Limb (tissue), 2 donors: ENCODE measurements at regions not wholly inside any gene's neighbourhood (a gene's known extent, or its start where the extent isn't known, plus 50 kb on each side); places are given as distances from the start of the nearest gene placed in this dataset.

Source experiments
- DNase-seq, 2 donors: peaks; one replicate each; pipeline ENCODE4 v3.0.0-alpha.2; 2016; ENCODE audit errors: extremely low spot score in 2 of 2

DNA sequence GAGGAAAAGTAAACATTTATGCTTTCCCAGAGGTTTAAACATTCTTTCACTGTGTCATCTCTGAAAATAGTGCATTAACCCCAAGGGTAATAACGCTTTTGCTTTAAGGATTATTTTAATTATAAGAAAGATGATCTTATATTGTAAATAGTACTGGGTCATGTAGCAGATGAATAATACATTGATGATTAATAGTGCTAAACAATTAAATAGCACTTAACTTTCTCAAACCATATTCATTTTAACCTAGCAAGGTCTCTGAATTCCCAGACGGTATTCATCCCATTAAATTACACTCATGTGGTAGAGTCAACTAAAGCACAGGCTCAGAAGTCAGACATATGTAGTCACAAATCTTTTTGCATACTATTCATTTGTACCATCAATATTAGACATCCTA lies 115.6 kb upstream of the FAR2 start:
- no peak for DNase-seq

- no peak for DNase-seq
Observed at GRCh38 chr12:29035112-29035511, 114.0 kb upstream of the FAR2 start.

DNA sequence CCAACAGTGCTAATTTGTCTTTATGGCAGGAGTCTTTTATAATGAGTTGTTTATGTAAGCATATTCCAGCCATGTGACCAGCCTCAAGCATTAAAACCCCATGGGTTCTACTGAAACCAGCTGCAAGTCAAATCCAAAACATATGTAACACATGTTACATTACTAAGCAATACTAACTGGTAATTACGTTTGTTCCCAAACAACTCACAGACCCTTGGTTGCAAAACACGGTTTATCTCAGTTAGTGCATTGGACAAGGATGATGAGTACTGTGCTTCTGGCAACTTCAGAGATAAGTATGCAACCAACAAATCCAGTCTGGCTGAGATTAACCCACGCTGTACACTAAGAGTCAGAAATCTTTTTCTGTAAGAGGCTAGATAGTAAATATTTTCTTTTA lies 110.1 kb upstream of the FAR2 start:
- peak in 1 of 2 donors; percentile 45 for DNase-seq

GRCh38 chr12:29041621-29042020 lies 107.5 kb upstream of the FAR2 start:
- DNase-seq: no peak

DNA sequence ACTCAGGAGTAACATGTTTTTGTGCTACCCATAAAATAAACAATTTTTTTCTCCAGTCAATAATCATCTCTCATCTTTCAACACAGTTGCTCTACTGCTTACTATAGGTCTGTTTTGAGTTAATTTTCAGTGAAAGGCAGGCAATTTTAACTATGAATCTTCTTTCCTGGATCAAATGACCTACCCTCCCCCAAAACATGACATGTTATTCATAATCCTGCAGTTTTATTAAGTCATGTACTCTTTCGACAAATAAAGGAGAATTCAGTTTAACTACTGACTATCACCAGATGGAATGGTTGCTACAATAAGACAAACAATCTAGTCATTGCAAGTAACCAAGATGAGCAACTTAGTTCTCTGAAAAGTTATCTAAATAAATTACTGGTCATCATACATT lies 106.0 kb upstream of the FAR2 start:
- DNase-seq: no peak

DNA sequence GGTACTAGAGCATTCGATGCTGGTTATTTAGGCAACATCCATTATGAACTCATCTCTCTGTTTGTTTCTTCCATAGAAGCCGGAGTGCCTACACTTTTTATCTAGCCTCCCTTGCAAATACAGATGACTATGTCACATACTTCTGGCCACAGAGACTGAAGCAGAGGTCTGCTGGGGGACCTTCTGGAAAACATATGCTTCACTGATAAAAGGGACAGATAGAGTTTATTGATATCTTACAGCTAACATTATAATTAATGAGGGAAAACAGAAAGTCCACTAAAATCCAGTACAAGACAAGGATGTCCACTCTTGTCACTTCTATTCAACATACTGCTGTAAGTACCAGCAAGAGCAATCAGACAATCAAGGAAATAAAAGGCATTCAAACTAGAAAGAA lies 104.3 kb upstream of the FAR2 start:
- DNase-seq: no peak

DNA sequence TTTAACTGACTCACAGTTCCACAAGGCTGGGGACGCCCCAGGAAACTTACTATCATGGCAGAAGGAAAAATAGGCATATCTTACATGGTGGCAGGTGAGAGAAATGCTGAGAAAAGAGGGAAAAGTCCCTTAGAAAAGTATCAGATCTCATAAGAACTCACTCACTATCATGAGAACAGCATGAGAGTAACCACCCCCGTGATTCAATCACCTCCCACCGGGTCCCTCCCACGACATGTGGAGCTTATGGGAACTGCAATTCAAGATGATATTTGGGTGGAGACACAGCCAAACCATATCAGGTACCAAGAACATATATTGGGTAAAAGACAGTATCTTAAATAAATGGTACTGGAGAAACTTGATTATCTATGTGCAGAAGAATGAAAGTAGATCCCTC lies 100.3 kb upstream of the FAR2 start:
- no peak for DNase-seq

- DNase-seq: no peak
Observed at GRCh38 chr12:29050503-29050902, 98.6 kb upstream of the FAR2 start.

- DNase-seq: no peak
Observed at GRCh38 chr12:29051221-29051620, 97.9 kb upstream of the FAR2 start.

DNA sequence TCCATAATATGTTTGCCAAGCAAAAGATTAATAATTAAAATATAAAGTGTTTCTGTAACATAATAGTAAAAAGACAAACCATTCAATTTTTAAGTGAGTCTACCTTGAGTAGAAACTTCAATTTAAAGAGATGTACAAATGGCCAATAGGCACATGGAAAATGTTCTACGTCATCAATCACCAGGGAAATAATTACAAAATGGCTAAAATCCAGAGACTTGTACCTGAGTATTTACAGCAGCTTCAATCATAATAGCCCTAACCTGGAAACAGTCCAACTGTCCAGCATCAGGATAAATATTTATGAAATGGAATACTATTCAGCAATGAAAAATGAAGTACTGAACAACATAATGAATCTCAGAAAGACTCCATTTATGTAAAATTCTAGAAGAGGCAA lies 95.5 kb upstream of the FAR2 start:
- no peak for DNase-seq

GRCh38 chr12:29054858-29055663 lies 94.0 kb upstream of the FAR2 start:
- no peak for DNase-seq

DNA sequence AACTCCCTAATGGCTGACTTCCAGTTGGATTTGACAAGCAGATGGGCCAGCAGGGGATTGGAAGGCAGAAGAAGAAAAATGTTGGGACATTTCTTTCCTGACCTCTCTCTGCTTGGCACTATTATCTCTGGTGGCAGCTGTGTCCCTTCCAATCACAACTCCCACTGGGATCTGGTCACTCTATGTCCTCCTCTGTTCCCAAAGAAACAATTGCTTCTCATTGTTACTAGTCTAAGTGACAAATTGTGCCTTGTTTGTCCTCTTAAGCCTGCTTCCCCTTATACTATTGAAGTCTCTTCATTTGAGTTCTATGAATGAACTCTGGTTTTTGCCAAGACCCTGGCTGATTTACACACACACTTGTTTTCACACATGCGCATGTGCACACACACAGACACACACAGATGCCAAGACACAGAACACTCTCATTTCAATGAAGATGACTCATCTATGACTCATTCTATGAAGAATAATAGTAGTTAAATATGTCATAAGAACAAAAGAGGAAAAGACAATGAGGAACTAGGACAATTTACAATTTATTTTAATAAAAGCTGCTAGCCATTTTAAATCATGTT lies 83.0 kb upstream of the FAR2 start:
- no peak for DNase-seq

GRCh38 chr12:29067430-29067829 lies 81.6 kb upstream of the FAR2 start:
- DNase-seq: no peak

GRCh38 chr12:29070309-29070708 lies 78.8 kb upstream of the FAR2 start:
- DNase-seq: no peak

DNA sequence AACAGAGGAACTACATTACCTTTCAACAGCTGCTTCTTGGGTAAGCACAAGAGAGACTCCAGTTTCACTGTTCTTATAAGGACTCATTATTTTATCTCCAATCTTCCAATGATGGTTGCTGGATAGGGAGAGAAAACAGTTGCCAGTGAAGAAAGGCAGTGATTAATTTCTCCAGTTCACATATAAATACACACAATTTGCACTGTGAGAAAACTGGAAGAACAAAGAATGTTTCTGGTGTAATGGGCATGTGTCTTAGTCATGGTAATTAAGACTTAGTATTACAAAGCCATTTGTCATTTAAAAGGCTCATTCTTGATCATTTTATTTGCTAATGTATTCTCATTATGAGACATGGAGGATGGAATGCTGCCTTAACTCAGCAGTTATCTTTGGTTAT lies 78.0 kb upstream of the FAR2 start:
- DNase-seq: no peak

- no peak for DNase-seq
Observed at GRCh38 chr12:29072631-29073030, 76.4 kb upstream of the FAR2 start.

DNA sequence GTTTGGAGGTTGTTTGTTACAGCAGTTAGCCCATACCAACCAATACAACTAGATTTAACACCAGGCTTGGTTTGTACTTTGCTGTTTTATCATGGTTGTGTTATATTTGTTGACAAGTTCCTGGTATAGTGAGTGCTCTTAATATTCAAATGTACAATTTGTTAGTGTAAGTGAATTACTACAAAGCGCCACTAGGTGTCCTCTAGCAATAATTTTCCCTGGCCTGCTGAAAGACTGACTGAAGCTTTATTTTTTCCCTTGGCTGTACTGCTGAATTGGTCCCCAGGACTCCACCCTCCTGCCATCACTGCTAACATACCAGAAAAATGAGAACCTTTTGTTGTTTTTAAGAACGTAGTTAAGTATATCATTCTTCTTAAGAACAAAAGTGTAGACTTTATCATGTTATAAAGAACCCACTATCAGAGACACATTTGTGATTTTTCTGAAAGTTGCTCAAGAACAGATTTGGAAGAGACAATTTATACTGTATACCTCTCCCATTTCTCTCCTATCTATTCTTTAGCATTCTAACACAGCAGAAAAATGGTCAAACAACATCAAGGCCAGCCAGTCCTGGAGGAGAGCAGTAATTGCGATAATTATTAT lies 75.3 kb upstream of the FAR2 start:
- DNase-seq: peak in 1 of 2 donors; percentile 76

DNA sequence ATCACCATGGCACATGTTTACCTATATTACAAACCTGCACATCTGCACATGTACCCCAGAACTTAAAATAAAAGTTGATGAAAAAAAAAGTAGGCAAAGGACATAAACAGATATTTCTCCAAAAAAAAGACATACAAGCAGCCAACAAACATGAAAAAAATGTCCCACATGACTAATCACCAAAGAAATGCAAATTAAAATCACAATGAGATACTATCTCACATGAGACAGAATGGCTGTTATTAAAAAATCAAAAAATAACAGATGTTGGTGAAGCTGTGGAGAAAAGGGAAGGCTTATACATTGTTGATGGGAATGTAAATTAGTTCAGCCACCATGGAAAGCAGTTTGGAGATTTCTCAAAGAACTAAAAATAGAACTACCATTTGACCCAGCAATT lies 68.0 kb upstream of the FAR2 start:
- DNase-seq: no peak

- DNase-seq: no peak
Observed at GRCh38 chr12:29082522-29082921, 66.6 kb upstream of the FAR2 start.

- DNase-seq: no peak
Observed at GRCh38 chr12:29086325-29087271, 62.5 kb upstream of the FAR2 start.

GRCh38 chr12:29088611-29089219 lies 60.4 kb upstream of the FAR2 start:
- no peak for DNase-seq
